ENCODE measurements at regions not wholly inside any gene's neighbourhood (a gene's known extent, or its start where the extent isn't known, plus 50 kb on each side); places are given as distances from the start of the nearest gene placed in this dataset.

DNA sequence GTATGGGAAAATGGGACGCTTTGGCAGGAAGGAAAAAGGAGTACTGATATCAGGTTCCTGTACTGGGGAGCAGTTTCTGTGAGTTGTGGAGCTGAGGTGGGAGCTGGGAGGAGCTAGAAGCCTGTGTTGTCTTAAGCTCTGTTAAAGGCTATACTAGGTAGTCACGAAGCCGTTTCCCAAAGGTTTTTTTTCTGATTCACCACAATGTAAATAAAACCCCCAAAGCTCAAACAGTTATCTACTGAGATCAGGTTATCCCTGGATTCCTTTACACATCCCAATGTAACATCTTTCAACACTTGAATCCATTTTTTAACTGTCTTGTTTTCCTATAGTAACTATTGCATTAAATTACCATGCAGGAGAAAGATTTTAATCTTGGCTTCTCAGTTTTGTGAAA is 297.4 kb upstream of the SFRP2 start:
- DNase-seq, result no peak

- DNase-seq, result no peak
These were observed 296.0 kb upstream of the SFRP2 start for GRCh38 chr4:154084864-154085263.

DNA sequence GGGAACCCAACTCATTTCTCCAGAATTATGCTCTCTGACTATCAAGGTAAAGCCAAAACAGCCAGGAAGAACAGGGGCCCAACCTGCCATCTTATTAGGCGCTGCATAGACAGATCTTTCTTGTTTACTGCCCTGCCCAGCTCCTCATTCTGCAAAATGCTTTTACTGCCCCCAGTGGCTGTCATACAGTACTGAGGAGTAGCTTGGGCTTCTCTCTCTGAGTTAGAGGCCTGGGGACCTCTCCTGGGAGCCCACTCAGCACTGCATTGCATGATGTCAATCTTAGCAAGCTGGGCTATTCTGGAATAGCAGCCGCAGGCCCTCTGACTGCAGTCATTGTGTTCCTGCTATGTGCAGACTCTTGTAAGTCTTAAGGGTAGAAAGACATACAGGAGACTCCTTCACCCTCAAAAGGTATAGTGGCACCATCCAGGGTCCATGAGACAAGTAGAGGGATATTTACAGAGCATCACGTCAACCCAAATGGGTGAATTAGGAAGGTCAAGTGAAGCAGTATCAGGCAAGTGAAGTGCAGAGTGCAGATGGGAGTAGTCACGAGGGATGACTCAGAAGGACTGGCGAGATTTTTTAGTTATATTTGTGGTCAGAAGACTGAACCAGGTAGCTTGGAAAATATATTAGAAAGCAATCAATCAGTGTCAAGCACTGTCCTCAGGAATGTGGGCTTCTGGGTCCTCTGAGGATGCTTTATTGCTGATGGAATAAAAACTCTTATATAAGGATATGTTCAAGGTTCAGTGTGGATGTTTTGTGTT is 294.1 kb upstream of the SFRP2 start:
- peak in 1 of 2 experiments; percentile 2 for DNase-seq

DNA sequence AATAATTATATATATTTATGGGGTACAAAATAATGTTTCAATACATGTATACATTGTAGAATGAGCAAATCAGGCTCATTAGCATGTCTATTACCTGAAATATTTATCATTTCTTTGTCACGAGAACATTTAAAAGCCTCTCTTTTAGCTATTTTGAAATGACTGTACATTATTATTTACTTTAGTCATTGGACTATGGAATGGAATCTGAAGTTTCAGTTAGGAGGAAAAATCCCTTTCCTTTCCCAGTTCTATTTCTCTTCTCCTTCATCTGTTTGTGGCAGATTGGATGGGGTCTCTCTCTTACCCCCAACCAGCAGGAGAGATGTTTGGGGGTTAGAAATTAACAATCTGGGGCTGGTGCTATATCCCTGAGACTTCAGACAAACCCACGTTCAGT is 292.5 kb upstream of the SFRP2 start:
- DNase-seq, result no peak

GRCh38 chr4:154078504-154079350 is 289.8 kb upstream of the SFRP2 start:
- DNase-seq, result no peak

DNA sequence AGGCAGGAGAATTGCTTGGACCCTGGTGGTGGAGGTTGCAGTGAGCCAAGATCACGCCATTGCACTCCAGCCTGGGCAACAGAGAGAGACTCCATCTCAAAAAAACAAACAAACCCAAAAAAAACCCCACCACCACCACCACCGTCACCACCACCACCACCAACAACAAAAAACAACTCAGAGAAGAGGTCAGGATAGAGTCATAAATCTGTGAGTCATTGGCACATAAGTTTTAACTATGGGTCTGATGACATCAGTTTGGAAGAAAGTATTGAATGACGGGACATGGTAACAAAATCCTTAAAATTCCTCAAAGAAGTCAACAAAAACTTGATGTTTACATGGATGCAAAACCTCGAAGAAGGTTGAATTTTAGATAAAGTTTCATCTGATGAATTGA is 288.0 kb upstream of the SFRP2 start:
- no peak for DNase-seq

GRCh38 chr4:154073107-154073822 is 284.4 kb upstream of the SFRP2 start:
- no peak for DNase-seq

DNA sequence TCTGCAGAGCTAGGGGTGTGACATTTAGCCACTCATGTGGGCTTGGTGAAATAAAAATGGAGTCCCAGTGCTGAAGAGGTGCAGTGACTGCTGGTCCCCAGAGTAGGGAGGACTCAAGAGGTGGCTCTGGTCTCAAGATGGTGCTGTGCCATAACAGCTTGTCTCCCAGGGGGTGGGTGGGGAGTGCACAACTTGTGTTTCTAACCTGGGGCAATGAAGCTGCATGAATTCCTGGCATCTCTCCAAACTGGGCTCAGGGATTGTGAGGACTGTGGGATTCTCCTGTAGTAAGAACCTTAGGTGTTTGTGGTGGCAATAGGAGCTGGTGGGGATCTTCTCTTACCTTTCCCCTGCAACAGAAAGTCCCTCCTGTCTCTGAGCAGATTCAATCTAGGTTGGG is 278.9 kb upstream of the SFRP2 start:
- DNase-seq, result no peak

- no peak for DNase-seq
These were observed 276.5 kb upstream of the SFRP2 start for GRCh38 chr4:154065368-154065767.

GRCh38 chr4:154064244-154064643 is 275.4 kb upstream of the SFRP2 start:
- DNase-seq, result no peak

DNA sequence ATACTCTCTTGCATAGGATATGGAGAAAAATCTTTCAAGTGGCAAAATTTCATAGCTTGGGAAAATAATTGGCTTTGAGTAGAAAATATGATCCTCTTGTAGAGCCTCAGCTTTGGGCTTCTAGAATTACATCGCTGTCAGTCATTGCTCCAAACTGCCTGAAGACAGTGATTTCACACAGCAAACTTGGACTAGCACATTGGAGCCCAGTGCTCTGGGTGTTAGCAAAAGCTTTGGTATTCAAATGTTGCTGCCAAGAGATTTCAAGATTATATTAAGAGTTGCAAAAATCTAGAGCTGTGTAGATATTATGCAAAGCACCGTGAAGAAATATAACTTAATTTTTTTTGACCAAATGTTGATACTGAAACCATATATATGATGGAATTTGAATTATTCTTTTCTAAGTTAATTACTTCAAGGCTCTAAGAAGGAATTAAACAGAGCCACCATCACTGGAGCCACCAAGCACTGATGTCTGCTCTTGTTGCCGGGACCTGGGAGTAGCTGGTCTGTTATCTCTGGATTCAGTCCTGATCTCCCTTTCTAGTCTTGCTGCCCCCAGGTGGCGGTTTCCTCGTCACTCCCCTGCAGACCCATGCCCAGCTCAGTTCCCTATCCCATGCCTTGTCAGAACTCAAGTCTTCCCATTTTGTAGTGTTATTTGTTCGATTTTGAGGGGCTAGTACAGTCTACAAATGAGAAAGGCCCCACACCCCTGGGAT is 260.7 kb upstream of the SFRP2 start:
- no peak for DNase-seq

- DNase-seq, result no peak
These were observed 258.9 kb upstream of the SFRP2 start for GRCh38 chr4:154047733-154048132.

DNA sequence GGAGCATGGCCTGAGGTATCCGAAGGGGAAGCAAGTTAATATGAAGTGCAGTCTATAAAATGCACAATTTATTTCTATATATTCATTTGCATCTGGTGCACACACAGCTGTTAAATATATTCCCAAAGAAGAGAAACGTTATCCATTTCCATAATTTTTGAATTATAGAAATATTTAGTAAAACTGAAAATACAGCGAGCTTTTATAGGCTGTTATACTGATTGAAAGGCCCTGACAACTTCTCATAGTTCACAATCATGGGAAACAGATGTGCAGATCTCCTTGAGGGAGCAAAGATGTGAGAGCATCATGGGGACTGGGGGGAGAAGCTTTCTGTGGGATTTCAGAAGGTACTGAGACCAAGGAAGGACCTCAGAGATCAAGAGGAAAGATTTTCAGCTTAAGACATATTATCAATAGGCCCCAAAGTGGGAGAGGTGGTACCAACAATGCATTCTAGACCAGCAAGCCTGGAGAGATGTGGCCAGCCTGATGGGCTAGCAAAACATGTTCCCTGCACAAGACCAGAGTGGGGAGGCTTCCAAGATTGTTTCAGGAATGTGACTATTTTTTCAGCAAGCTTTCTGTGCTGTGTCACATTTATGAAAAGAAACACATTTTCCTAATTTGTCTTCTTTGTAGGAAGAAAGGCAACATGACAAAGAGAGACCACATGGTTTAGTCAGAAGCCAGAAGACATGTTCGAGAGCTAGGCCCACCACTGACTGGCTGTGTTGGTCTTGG is 256.0 kb upstream of the SFRP2 start:
- DNase-seq, result no peak

DNA sequence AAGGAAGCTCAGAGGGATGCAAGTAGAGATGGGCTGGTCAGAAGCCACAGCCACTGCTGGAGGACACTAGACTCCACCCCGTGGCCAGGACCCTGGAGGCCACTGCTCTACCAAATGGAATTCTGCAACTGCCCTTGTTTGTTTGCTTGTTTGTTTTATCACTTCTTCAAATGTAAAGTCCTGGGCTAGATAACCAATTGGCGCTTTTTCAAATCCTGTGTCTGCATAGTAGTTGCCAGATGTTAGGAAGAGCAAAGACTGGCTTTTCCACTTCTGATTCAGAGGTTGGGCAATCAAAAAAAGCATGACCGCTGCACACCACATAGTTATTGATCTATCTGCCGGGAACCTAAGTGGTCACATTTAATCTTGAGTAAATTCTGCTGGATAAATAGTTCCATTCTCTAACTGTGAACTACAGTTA is 255.2 kb upstream of the SFRP2 start:
- DNase-seq, result no peak

DNA sequence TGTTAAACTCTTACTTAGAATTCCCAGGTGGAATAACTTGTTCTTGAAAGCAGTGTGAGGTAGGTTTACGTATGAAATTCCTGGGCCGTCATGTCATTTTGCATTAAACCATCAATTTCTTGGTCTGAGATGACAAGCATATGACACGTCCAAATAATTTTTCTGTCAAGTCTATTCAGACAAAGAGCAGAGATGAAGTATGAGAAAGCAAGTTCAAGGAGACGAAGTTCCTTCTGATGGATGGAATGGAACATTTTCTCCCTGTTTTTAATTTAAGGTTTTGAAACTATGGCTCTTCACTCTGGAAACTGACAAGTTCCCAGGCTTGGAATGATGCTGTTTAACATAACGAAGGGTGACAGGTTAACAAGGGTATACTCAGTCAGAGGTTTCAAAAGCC is 252.8 kb upstream of the SFRP2 start:
- no peak for DNase-seq

- no peak for DNase-seq
These were observed 250.8 kb upstream of the SFRP2 start for GRCh38 chr4:154039435-154040343.

DNA sequence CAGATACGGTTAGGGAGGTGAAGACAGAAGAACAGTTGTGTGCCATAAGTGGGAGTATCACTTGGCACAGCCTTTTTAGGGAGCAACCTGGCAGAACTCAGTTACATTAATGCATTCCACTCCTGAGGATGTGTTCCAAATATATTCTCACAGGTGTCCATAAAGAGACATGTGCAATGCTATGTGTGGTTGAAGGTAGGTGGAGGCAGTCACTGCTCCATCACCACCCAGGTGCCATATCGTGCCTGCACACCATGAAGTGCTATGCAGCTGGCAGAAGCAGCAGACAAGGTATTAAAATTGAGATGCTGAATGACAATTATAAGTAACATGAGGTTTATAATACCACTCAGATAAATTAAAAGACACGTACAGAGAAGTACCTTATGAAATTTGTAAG is 248.0 kb upstream of the SFRP2 start:
- no peak for DNase-seq

- DNase-seq, result no peak
These were observed 246.5 kb upstream of the SFRP2 start for GRCh38 chr4:154035341-154035740.

DNA sequence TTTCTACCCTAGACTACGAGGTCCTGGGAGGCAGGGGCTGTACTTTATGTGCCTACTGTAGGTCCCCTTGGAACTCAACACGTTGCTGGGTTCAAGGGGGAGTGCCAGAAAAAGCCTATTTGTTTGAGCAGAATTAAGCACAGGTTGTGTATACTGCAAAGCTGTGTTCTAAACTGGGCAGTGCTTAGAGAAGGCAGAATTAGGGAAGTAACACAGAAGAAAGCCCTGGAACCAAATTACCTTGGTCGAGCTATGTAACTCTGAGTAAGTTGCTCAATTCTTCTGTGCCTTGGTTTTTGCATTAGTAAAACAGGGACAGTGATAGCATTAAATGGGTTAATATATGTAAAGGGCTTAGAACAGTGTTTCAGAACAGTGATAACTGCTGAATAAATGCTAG is 245.0 kb upstream of the SFRP2 start:
- no peak for DNase-seq

GRCh38 chr4:154032914-154033313 is 244.0 kb upstream of the SFRP2 start:
- DNase-seq, result no peak

GRCh38 chr4:154030746-154031145 is 241.9 kb upstream of the SFRP2 start:
- no peak for DNase-seq
